Fibroblast of skin of scalp (primary cell): ENCODE measurements at regions not wholly inside any gene's neighbourhood (a gene's known extent, or its start where the extent isn't known, plus 50 kb on each side); places are given as distances from the start of the nearest gene placed in this dataset.
"Not testable (repeated sequence)": the region's sequence is repeated elsewhere in the genome, so short reads cannot be mapped to it uniquely, and the experiment has no call there.

ENCODE experiments used
- DNase-seq: peaks from one replicate; pipeline ENCODE4 v3.0.0-alpha.2; 2013

GRCh38 chrX:1102786-1103185 lies 109.7 kb downstream of the CRLF2 start:
- no peak for DNase-seq

- DNase-seq, result not testable (repeated sequence)
Measured at GRCh38 chrX:1102221-1102620, 110.2 kb downstream of the CRLF2 start.

GRCh38 chrX:1099146-1099770 lies 113.2 kb downstream of the CRLF2 start:
- DNase-seq, result no peak

- DNase-seq, result no peak
Measured at GRCh38 chrX:1097328-1097727, 115.1 kb downstream of the CRLF2 start.

GRCh38 chrX:1094566-1095333 lies 117.7 kb downstream of the CRLF2 start:
- DNase-seq, result no peak

- DNase-seq, result no peak
Measured at GRCh38 chrX:1093586-1094421, 118.6 kb downstream of the CRLF2 start.

GRCh38 chrX:1093121-1093520 lies 119.3 kb downstream of the CRLF2 start:
- no peak for DNase-seq

- no peak for DNase-seq
Measured at GRCh38 chrX:1086444-1087409, 125.7 kb downstream of the CRLF2 start.

- DNase-seq, result not testable (repeated sequence)
Measured at GRCh38 chrX:1085871-1086270, 126.6 kb downstream of the CRLF2 start.

GRCh38 chrX:1084689-1085088 lies 127.8 kb downstream of the CRLF2 start:
- DNase-seq, result no peak

GRCh38 chrX:1076871-1077651 lies 135.4 kb downstream of the CRLF2 start:
- no peak for DNase-seq

- no peak for DNase-seq
Measured at GRCh38 chrX:1075741-1076140, 136.7 kb downstream of the CRLF2 start.

- DNase-seq, result no peak
Measured at GRCh38 chrX:1075156-1075555, 137.3 kb downstream of the CRLF2 start.

- no peak for DNase-seq
Measured at GRCh38 chrX:1074755-1075154, 137.7 kb downstream of the CRLF2 start.

GRCh38 chrX:1074172-1074571 lies 138.3 kb downstream of the CRLF2 start:
- DNase-seq, result no peak

GRCh38 chrX:1072637-1073377 lies 139.6 kb downstream of the CRLF2 start:
- no peak for DNase-seq

- DNase-seq, result no peak
Measured at GRCh38 chrX:1071351-1071750, 141.1 kb downstream of the CRLF2 start.

GRCh38 chrX:1062351-1062750 lies 150.1 kb downstream of the CRLF2 start:
- no peak for DNase-seq

GRCh38 chrX:1060562-1060960 lies 151.9 kb downstream of the CRLF2 start:
- no peak for DNase-seq
